Naive thymus-derived CD8-positive, alpha-beta T cell (primary cell): ENCODE measurements at regions not wholly inside any gene's neighbourhood (a gene's known extent, or its start where the extent isn't known, plus 50 kb on each side); places are given as distances from the start of the nearest gene placed in this dataset.
"Not testable (repeated sequence)": the region's sequence is repeated elsewhere in the genome, so short reads cannot be mapped to it uniquely, and the experiment has no call there.

Experiments
- ATAC-seq, 2 donors: fragments of 150-1000 bp; cut with Tn5 transposase in 1 of 2; sonication (Bioruptor Pico), chemical (Tn5 transposase) in 1 of 2; 1 replicate in 1 of 2; 2 replicates in 1 of 2; pipeline ENCODE4 v1.10.0; 2021; ENCODE audit warnings: mild to moderate bottlenecking in 2 of 2, moderate library complexity in 2 of 2
- POLR2A ChIA-PET: fragments of 350-600 bp; sonication (Branson Sonifier 250); formaldehyde crosslinking; loops from one replicate; lab custom pipeline; 2021; ENCODE audit warnings: antibody characterized with exemption; lab: Charles Lee
- DNase-seq, 10 donors: peaks; one replicate each; pipeline versions ENCODE4 v3.0.0 to v3.0.0-alpha.2; 2020 to 2022
- H3K27ac Mint-ChIP-seq, 10 donors: one replicate each; pipeline ENCODE4 v1.8.0; 2020 to 2022; ENCODE audit warnings: mild to moderate bottlenecking in 10 of 10, mixed read lengths in 10 of 10, moderate library complexity in 4 of 10, inconsistent platforms in 1 of 10
- H3K27me3 Mint-ChIP-seq, 5 donors: one replicate each; pipeline ENCODE4 v1.8.0; 2021 to 2022; ENCODE audit warnings: mixed read lengths in 5 of 5
- H3K36me3 Mint-ChIP-seq, 3 donors: one replicate each; pipeline ENCODE4 v1.8.0; 2020 to 2022; ENCODE audit warnings: mixed read lengths in 3 of 3, mild to moderate bottlenecking in 2 of 3, inconsistent platforms in 1 of 3
- H3K4me1 Mint-ChIP-seq, 4 donors: one replicate each; pipeline ENCODE4 v1.8.0; 2021 to 2022; ENCODE audit warnings: mixed read lengths in 4 of 4
- H3K4me3 Mint-ChIP-seq, 10 donors: one replicate each; pipeline ENCODE4 v1.8.0; 2020 to 2022; ENCODE audit warnings: mild to moderate bottlenecking in 10 of 10, mixed read lengths in 10 of 10, moderate library complexity in 6 of 10, inconsistent platforms in 1 of 10
- H3K9me3 Mint-ChIP-seq, 9 donors: one replicate each; pipeline ENCODE4 v1.8.0; 2020 to 2022; ENCODE audit warnings: mixed read lengths in 9 of 9, mild to moderate bottlenecking in 3 of 9, inconsistent platforms in 1 of 9, moderate library complexity in 1 of 9

DNA sequence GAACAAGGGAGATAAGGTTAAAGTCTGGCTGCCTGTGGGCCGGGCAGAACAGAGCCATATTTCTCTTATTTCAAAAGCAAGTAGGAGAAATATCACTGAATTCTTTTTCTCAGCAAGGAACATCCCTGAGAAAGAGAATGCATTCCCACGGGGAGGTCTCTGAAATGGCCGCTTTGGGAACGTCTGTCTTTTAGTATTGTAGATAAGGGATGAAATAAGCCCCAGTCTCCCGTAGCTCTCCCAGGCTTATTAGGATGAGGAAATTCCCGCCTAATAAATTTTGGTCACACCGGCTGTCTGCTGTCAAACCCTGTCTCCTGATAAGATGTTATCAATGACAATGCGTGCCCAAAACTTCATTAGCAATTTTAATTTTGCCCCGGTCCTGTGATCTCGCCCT, 1353.3 kb downstream of the PLA2G4A start:
- DNase-seq, H3K4me1 Mint-ChIP-seq, H3K27me3 Mint-ChIP-seq, H3K27ac Mint-ChIP-seq, H3K36me3 Mint-ChIP-seq, H3K4me3 Mint-ChIP-seq, ATAC-seq, POLR2A ChIA-PET: not testable (repeated sequence)
- peaks cover 0 to 46% (median 15%) of the 10 kb centered on the region in 9 donors for H3K9me3 Mint-ChIP-seq

DNA sequence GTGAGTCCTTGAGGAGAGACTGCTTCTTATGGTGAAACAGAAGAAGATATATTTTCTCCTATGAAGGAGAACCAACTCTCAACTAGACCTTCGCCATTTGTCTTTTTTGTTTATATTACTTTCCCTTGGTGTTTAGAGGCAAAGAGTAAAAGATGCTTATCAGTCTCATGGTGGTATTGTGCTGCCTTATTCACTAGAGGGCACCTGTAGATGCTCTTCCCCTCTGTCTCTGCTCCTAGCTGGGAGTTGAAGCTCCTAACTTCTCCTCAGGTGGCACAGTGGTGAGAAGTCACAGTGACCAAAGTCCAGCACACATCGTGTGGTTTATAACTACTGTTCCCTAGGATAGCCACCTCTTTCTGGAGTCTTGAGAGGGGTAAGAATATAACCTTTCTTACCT, 1359.6 kb downstream of the PLA2G4A start:
- no peak overlapping the region for H3K27ac Mint-ChIP-seq
- POLR2A ChIA-PET = no interaction called here
- peaks cover 0 to 31% (median 15%) of the 10 kb centered on the region in 9 donors for H3K9me3 Mint-ChIP-seq
- no peaks in the 10 kb centered on the region for H3K27me3 Mint-ChIP-seq
- peaks cover 0 to 5% (median 0%) of the 10 kb centered on the region in 3 donors for H3K36me3 Mint-ChIP-seq
- H3K4me1 Mint-ChIP-seq = peaks cover 0 to 2% (median 0%) of the 10 kb centered on the region in 4 donors
- ATAC-seq = no peak
- H3K4me3 Mint-ChIP-seq = no peak overlapping the region
- no peak for DNase-seq

DNA sequence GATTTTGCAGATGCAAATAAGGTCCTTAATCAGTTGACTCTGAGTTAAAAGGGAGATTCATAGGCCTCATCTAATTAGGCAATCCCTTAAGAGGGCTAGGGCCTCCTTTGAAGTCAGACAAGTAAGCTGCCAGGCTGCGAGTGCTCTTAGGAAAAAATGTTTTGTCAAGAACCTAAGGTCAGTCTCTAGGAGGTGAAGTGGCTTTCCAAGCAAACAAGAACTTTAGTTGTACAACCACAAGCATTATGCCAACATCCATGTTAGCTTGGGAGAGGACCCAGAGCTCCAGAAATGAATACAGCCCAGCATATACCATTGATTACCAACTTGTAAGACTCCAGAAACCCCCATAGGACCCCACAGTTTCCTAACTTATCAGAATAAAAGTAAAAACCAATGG, 1366.2 kb downstream of the PLA2G4A start:
- H3K4me1 Mint-ChIP-seq = no peaks in the 10 kb centered on the region
- H3K27ac Mint-ChIP-seq = no peak overlapping the region
- POLR2A ChIA-PET = no interaction called here
- H3K4me3 Mint-ChIP-seq = no peak overlapping the region
- peaks cover 2 to 23% (median 11%) of the 10 kb centered on the region in 9 donors for H3K9me3 Mint-ChIP-seq
- no peaks in the 10 kb centered on the region for H3K27me3 Mint-ChIP-seq
- DNase-seq = no peak
- peaks cover 0 to 5% (median 0%) of the 10 kb centered on the region in 3 donors for H3K36me3 Mint-ChIP-seq
- no peak for ATAC-seq

DNA sequence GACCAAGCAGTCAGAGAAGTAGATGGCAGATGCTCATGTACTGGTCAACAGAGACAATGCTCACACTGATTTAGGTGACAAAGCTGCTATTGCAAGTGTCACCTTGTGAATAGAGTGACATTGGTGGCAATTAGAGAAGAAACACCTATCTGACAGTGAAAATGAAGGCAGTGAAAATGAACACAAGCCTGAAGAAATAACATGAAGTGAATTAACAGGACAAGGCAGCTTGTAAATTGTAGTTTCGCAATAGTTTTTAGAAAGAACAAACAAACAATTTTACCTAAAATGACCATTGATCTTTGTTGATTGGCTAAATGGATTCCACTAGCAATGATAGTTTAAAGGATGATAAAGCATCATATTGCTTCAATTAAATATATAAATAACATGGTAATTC, 1389.5 kb downstream of the PLA2G4A start:
- H3K9me3 Mint-ChIP-seq = peaks cover 0 to 42% (median 9%) of the 10 kb centered on the region in 9 donors
- no peaks in the 10 kb centered on the region for H3K36me3 Mint-ChIP-seq
- H3K27me3 Mint-ChIP-seq = no peaks in the 10 kb centered on the region
- no peak overlapping the region for H3K27ac Mint-ChIP-seq
- DNase-seq (no peak), ATAC-seq (no peak)
- POLR2A ChIA-PET = no interaction called here
- no peak overlapping the region for H3K4me3 Mint-ChIP-seq
- no peaks in the 10 kb centered on the region for H3K4me1 Mint-ChIP-seq

DNA sequence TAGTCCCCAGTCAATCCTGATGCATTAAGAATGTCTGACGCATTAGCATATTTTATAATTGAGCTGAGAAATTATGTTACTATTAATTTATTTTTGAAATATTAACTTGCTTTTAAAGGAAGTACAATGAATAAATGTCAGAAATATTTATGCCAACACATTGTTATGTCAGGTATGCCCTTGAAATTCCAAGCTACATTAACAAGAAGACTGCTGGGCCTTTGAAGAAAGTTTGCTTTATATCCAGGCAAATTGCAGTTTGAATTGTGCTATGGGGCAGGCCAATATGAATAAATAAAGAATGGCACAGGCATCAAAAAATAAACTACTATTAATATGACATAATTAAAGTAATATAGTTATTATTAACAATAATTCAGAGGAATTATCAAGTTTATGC, 1391.3 kb downstream of the PLA2G4A start:
- no peaks in the 10 kb centered on the region for H3K27me3 Mint-ChIP-seq
- DNase-seq (no peak), ATAC-seq (no peak)
- POLR2A ChIA-PET = no interaction called here
- no peak overlapping the region for H3K27ac Mint-ChIP-seq
- H3K9me3 Mint-ChIP-seq = peaks cover 3 to 34% (median 10%) of the 10 kb centered on the region in 9 donors
- no peaks in the 10 kb centered on the region for H3K4me1 Mint-ChIP-seq
- no peaks in the 10 kb centered on the region for H3K36me3 Mint-ChIP-seq
- no peak overlapping the region for H3K4me3 Mint-ChIP-seq

DNA sequence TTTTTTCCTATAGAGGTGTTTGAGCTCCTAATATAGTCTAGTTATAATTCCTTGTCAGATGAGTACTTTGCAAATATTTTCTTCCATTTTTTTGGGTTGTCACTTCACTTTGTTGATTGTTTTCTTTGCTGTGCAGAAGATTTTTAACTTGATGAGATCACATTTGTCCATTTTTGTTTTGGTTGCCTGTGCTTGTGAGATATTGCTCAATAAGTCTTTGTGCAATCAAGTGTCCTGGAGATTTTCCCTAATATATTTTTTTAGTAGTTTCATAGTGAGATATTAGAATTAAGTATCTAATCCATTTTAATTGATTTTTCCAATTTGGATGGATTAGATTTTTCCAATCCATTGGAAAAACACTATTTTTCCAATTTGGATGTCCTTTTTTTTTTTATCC, 1395.5 kb downstream of the PLA2G4A start:
- Mint-ChIP-seq H3K4me3 (no peak overlapping the region), H3K27ac (no peak overlapping the region), H3K4me1 (no peaks in the 10 kb centered on the region), H3K9me3 (peaks cover 4 to 45% (median 20%) of the 10 kb centered on the region in 9 donors), H3K27me3 (no peaks in the 10 kb centered on the region), H3K36me3 (no peaks in the 10 kb centered on the region)
- POLR2A ChIA-PET = no interaction called here
- no peak for DNase-seq
- no peak for ATAC-seq

DNA sequence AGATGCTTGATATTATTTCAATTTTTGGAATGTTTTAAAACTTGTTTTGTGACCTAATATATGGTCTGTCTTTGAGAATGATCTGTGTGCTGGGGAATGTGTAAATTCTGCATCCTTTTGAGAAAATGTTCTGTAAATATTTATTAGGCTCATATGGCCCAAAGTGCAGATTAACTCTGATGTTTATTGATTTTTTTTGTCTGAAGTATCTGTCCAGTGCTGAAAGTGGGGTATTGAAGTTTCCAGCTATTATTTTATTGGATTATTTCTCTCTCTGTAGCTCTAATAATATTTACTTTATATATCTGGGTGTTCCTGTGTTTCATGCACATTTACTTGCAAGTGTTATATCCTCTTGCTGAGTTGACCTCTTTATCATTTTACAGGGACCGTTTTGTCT, 1397.2 kb downstream of the PLA2G4A start:
- H3K4me3 Mint-ChIP-seq = no peak overlapping the region
- no peaks in the 10 kb centered on the region for H3K27me3 Mint-ChIP-seq
- no peaks in the 10 kb centered on the region for H3K4me1 Mint-ChIP-seq
- no peak for DNase-seq
- peaks cover 2 to 45% (median 20%) of the 10 kb centered on the region in 9 donors for H3K9me3 Mint-ChIP-seq
- no peak overlapping the region for H3K27ac Mint-ChIP-seq
- no peak for ATAC-seq
- no peaks in the 10 kb centered on the region for H3K36me3 Mint-ChIP-seq
- POLR2A ChIA-PET = no interaction called here

DNA sequence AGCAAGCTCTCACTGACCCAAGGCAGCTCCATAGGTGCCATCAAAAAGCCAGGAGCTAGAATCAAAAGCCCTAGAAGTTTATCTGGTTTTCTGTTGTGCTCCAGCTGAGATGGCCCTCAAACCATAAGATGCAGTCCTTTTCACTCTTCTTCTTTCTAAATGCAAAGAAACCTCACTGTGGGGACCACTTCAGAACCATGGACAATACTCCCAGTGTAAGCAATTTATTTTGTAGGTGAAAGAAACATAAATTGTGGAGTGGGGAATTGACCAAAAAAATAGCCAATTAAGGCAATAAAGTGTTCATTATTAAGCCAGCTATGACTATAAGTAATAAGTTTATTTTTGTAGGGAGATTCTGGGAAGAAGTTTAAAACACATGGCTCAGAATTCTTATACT, 1399.9 kb downstream of the PLA2G4A start:
- H3K4me1 Mint-ChIP-seq = no peaks in the 10 kb centered on the region
- POLR2A ChIA-PET = no interaction called here
- no peaks in the 10 kb centered on the region for H3K36me3 Mint-ChIP-seq
- peaks cover 0 to 2% (median 0%) of the 10 kb centered on the region in 5 donors for H3K27me3 Mint-ChIP-seq
- no peak overlapping the region for H3K27ac Mint-ChIP-seq
- H3K9me3 Mint-ChIP-seq = peaks cover 5 to 37% (median 22%) of the 10 kb centered on the region in 9 donors
- ATAC-seq (no peak), DNase-seq (no peak)
- H3K4me3 Mint-ChIP-seq = no peak overlapping the region

DNA sequence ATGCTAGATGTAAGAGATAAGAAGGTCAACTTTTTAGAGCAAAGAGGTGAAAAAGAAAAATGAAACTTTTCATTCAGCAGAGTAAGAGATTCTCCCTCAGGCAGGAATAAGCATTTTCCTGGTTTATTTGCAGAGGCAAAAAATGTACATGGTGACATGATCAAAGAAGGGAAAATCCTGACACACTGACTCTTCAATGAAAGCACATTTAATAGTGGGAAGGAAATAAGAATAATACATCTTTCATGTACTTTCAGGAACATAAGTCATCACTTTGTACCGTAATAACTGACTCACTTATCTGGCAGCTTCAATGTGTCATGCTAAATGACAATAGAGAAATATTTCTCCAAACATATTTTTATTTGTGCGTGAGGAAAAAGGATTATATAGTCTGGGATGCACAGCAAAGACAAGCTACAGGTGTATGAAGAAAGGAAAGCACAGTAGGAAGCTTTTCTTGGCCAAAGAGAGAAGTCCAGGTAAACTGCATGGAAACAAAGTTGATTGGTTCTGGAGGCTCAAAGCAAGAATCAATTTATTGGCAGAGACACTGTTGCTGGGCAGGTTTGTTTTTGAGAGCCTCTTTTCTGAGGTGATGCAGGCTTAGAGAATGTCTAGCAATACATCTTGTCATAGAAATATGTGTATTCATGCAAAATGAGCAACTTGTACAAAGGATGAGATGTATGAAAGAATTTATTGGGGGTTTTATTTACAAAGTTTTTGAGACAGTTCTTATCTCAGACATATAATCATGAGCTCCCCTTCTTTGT, 1409.0 kb downstream of the PLA2G4A start:
- DNase-seq (no peak), ATAC-seq (no peak)
- POLR2A ChIA-PET = no interaction called here
- no peak overlapping the region for H3K4me3 Mint-ChIP-seq
- H3K27ac Mint-ChIP-seq = no peak overlapping the region
- H3K9me3 Mint-ChIP-seq = peaks cover 0 to 10% (median 0%) of the 10 kb centered on the region in 9 donors
- H3K36me3 Mint-ChIP-seq = no peaks in the 10 kb centered on the region
- peaks cover 0 to 2% (median 0%) of the 10 kb centered on the region in 4 donors for H3K4me1 Mint-ChIP-seq
- no peaks in the 10 kb centered on the region for H3K27me3 Mint-ChIP-seq

DNA sequence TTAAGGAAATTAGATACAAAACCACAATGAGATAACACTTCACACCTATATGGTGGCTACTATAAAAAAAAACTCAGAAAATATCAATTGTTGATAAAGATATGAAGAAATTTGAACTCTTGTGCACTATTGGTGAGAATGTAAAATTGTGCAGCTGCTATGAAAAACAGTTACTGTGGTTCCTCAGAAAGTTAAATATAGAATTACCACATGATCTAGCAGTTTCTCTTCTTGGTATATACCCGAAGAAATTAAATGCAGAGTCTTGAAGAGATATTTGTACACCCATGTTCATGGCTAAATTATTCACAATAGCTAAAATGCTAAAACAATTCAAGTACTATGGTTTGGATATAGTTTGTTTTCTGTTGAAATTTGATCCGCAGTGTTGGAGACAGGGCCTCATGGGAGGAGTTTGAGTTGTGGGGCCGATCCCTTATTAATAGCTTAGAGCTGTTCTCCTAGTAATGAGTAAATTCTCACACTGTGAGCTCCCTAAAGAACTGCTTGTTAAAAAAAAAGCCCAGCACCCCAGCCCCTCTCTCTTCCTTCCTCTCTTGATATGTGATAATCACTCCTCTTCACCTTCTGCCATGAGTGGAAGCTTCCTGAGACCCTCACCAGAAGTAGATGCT, 1412.1 kb downstream of the PLA2G4A start:
- DNase-seq (no peak), ATAC-seq (no peak)
- POLR2A ChIA-PET = no interaction called here
- Mint-ChIP-seq H3K27ac (no peak overlapping the region), H3K4me3 (no peak overlapping the region), H3K4me1 (peaks cover 0 to 2% (median 0%) of the 10 kb centered on the region in 4 donors), H3K9me3 (peaks cover 0 to 10% (median 0%) of the 10 kb centered on the region in 9 donors), H3K27me3 (no peaks in the 10 kb centered on the region), H3K36me3 (no peaks in the 10 kb centered on the region)

DNA sequence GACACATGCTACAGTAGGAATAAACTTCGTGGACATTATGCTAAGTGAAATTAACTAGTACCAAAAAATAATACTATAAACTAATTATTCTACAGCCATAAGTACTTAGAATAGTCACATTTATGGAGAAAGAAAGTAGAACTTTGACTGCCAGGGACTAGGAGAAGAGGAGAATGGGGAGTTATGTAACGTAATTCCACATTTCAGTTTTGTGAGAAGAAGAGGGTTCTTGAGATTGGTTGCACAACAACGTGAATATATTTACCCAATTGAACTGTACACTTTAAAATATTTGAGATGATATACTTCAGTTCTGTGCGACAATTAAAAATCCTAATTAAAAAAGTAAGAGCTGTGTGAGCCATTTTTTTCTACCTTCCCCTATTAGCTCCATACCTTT, 1412.9 kb downstream of the PLA2G4A start:
- peaks cover 0 to 2% (median 0%) of the 10 kb centered on the region in 4 donors for H3K4me1 Mint-ChIP-seq
- POLR2A ChIA-PET = no interaction called here
- no peak overlapping the region for H3K4me3 Mint-ChIP-seq
- no peaks in the 10 kb centered on the region for H3K27me3 Mint-ChIP-seq
- ATAC-seq = no peak
- H3K9me3 Mint-ChIP-seq = peaks cover 0 to 10% (median 0%) of the 10 kb centered on the region in 9 donors
- no peak for DNase-seq
- no peaks in the 10 kb centered on the region for H3K36me3 Mint-ChIP-seq
- H3K27ac Mint-ChIP-seq = no peak overlapping the region

DNA sequence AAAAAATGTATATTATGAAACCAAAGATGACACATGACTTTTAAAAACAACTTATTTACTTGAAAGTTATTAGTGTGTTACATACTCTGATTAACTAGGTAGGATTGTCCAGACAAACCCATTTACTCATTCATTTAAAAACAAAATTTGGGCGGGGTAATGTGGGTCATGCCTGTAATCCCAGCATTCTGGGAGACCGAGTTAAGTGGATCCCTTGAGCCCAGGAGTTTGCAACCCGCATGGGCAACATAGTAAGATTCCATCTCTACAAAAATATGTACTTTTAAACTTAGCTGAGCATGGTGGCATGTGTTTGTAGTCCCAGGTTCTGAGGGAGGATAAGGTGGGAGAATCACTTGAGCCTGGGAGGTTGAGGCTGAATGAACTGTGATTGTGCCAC, 1414.7 kb downstream of the PLA2G4A start:
- no peak for ATAC-seq
- Mint-ChIP-seq H3K4me3 (no peak overlapping the region), H3K27me3 (no peaks in the 10 kb centered on the region), H3K27ac (no peak overlapping the region), H3K9me3 (peaks cover 0 to 10% (median 0%) of the 10 kb centered on the region in 9 donors), H3K36me3 (no peaks in the 10 kb centered on the region), H3K4me1 (peaks cover 0 to 2% (median 0%) of the 10 kb centered on the region in 4 donors)
- POLR2A ChIA-PET = no interaction called here
- no peak for DNase-seq

DNA sequence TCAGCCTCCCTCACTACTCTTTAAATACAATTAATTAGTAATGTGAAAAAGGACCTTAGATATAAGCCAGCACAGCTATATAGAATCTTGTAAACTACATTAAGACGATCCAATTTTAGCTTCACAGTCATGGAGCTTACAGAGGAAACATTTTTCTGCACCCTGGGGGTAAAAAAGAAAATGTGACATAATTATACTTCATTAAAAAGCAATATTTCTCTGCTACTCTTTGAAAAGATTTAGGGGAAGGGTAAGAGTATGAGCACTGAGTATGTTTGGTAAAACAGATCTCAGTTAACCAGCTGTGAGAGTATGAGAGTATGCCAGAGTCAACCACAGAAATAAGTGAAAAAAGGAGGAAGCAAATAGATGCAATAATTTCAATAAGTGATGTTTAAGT, 1415.9 kb downstream of the PLA2G4A start:
- Mint-ChIP-seq H3K9me3 (peaks cover 0 to 10% (median 0%) of the 10 kb centered on the region in 9 donors), H3K27me3 (no peaks in the 10 kb centered on the region), H3K27ac (no peak overlapping the region), H3K4me3 (no peak overlapping the region), H3K4me1 (peaks cover 0 to 2% (median 0%) of the 10 kb centered on the region in 4 donors), H3K36me3 (no peaks in the 10 kb centered on the region)
- POLR2A ChIA-PET = no interaction called here
- DNase-seq (no peak), ATAC-seq (no peak)
